LNCaP clone FGC (cell line): ENCODE measurements at regions not wholly inside any gene's neighbourhood (a gene's known extent, or its start where the extent isn't known, plus 50 kb on each side); places are given as distances from the start of the nearest gene placed in this dataset.

Source experiments
- DNase-seq: peaks from one replicate; pipeline ENCODE4 v3.0.0-alpha.2; 2011; ENCODE audit warnings: low read depth
- H3K4me3 ChIP-seq: 2 replicates; pipeline ENCODE4 v1.5.1; 2011; ENCODE audit warnings: mild to moderate bottlenecking, low read depth, low read length, control low read depth
- TF ChIP-seq, protein P1 (sequence below): IDR thresholded peaks from 2 replicates; pipeline ENCODE4 v1.5.1; 2012; ENCODE audit warnings: mild to moderate bottlenecking; ENCODE audit not compliant: control insufficient read depth, insufficient read depth; ENCODE audit errors: extremely low read depth

DNA sequence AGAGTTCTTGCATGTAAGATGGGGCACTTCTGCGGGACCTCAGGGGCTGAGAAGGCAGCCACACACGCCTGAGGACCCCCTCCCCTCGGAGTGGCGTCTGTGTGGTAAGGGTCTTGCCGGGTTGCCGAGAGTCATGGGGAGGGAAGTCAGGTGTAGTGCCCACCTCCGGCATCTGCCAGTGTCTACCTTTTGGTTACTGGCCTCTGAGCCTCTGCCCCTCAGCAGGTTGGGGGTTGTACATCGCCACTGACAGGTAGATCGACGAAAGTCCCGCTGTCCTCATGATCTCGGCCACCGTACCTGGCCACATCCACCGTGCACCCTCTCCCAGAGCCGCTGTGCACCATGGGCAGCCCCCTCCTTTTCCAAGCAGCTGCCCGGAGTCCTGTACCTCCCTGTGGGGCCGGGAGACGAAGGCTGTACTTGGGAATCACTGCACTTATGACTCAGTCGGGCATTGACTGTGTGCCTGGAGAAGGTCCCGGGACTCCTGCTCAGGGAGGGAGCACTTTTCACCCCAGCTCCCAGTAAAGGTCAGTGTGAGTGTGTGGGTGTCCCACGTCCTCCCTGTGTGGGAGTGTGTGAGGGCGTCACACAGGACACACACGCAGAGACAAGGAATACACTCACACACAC lies 332.4 kb upstream of the MYT1L start:
- no peak overlapping the region for H3K4me3 ChIP-seq
- DNase-seq: no peak
- TF ChIP-seq, protein P1, sequence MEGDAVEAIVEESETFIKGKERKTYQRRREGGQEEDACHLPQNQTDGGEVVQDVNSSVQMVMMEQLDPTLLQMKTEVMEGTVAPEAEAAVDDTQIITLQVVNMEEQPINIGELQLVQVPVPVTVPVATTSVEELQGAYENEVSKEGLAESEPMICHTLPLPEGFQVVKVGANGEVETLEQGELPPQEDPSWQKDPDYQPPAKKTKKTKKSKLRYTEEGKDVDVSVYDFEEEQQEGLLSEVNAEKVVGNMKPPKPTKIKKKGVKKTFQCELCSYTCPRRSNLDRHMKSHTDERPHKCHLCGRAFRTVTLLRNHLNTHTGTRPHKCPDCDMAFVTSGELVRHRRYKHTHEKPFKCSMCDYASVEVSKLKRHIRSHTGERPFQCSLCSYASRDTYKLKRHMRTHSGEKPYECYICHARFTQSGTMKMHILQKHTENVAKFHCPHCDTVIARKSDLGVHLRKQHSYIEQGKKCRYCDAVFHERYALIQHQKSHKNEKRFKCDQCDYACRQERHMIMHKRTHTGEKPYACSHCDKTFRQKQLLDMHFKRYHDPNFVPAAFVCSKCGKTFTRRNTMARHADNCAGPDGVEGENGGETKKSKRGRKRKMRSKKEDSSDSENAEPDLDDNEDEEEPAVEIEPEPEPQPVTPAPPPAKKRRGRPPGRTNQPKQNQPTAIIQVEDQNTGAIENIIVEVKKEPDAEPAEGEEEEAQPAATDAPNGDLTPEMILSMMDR: no peak

DNA sequence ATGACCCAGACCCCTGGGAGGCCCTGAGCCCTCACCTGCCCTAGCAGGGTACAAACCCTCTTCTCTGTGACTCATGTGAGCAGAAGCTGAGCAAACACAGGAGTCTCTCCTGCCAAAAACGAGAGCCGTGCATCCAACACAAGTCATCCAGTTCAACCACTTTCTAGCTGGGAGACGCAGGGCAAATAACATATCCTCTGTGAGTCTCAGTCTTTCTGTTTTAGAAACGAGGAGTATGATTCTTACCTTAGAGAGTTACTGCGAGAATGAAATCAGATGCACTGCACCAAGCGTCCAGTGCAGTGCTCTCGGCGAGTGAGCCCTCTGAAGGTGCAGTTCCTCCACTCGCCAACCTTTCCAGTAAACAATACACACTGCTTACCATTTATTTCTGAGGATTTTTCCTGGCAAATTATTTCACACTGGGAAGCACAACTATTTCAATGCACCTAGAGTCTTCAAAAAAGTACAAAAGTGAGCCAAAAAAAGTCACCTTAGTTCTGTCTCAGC lies 331.8 kb upstream of the MYT1L start:
- TF ChIP-seq, protein P1: peak; percentile 28; the same call in 1 of the 2 replicates
- peak; percentile 90 for DNase-seq
- peak overlapping the region; percentile 24 for H3K4me3 ChIP-seq

- peak overlapping the region; percentile 24 for H3K4me3 ChIP-seq
- TF ChIP-seq, protein P1: no peak
- DNase-seq: peak; percentile 74
Observed at GRCh38 chr2:2662037-2662846, 331.2 kb upstream of the MYT1L start.

GRCh38 chr2:2660789-2661355 lies 329.8 kb upstream of the MYT1L start:
- DNase-seq: peak; percentile 30
- TF ChIP-seq, protein P1: no peak
- H3K4me3 ChIP-seq: no peak overlapping the region

DNA sequence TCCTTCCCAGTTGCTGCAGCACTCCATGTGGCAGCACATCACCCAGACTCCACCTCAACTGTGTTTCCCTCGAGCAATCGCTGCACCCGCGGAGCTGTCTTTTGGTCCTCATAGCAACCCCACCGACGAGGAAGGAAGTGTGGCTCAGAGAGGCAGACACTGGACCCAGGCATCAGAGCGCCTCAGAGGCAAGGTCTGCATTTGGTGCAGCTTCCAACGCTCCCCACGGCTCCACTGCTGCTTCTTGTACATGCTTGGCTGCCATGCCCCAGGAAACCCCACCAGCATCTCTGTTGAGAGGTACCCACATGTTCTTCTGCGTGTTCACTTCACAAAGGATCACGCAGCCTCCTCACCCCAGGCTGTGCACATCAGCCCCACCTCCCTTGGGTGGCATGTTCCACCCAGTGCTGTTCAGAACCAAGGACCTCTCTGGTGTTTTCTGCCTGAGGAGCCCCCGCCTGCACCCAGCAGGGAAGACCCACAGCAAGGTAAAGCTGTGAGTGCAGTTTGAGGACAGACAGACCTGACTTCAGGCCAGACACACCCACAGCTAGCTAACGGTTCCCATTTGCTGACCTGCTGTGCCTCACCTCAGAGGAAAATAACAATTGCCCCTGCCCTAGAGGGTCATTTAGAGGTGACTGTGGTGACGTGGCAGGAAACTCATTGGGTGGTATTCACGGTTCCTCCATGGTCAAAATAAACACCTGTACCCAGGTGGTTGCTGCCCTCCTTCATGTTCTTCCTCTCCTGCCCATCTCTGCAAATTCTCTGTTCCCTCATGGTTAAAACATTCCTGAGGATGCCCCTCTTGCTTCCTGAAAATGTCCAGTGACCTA lies 326.3 kb upstream of the MYT1L start:
- no peak overlapping the region for H3K4me3 ChIP-seq
- TF ChIP-seq, protein P1: no peak
- no peak for DNase-seq

DNA sequence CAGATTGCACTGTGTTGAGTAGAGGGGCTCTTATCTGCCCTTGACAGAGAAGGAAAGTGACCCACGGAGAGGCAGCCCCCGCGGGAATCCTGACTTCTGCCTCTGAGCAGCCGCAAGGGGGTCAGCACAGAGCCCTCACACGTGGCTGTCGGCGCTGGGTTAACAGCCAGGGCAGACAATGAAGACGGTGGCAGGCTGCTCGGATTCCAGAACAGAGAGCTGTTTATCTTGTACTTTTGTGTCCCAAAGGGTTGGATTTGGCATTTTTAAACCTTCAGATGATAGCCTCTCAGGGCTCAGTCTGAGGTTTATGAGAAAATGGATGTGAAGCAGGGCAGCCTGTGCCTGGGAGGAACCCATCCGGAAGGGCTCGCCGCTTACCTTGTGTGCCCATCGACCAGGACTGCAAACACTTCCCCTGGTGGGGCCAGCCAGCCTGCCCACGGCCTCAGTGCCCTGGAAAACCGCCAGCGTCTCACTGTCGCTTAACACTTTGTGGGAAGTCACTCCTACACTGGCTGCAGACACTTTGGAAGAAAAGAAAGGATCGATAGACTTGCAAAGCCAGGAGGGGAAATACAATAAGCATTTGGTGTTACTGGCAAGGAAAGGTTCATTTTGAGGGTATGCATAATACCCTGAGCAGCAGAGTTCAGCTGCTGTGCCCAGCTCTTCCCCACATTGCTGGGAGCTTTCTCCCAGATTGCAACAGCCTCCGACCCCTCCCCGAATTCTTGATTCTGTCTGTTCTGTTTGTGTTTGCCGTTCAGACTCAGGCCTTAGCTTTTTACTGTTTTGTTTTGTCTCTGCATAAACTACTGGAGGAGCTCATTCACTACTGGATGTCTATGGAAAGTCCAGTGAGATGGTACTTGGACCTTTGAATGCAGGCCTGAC lies 325.3 kb upstream of the MYT1L start:
- H3K4me3 ChIP-seq: no peak overlapping the region
- TF ChIP-seq, protein P1: no peak
- DNase-seq: no peak
